H1 (cell line): ENCODE measurements at regions not wholly inside any gene's neighbourhood (a gene's known extent, or its start where the extent isn't known, plus 50 kb on each side); places are given as distances from the start of the nearest gene placed in this dataset.

Source experiments
- ASH2L ChIP-seq: fragments of 200-600, 300-600 bp; sonication (generic); IDR thresholded peaks from one replicate; pipeline ENCODE4 v1.7.1; 2017; ENCODE audit warnings: low read length
- EP300 ChIP-seq, 2 experiments: IDR thresholded peaks; 1 replicate in 1 of 2; 2 replicates in 1 of 2; pipeline ENCODE4 v1.6.1; 2011 to 2012; ENCODE audit warnings: low read depth in 2 of 2, low read length in 2 of 2, mild to moderate bottlenecking in 2 of 2, borderline replicate concordance in 1 of 2, inconsistent platforms in 1 of 2, moderate library complexity in 1 of 2
- EZH2 ChIP-seq: fragments of 200-600 bp; sonication (generic); IDR thresholded peaks from 2 replicates; pipeline ENCODE4 v1.7.1; 2012; ENCODE audit warnings: low read depth, mild to moderate bottlenecking, moderate library complexity, low read length, inconsistent platforms; ENCODE audit not compliant: severe bottlenecking
- GABPA ChIP-seq: IDR thresholded peaks from 2 replicates; pipeline ENCODE4 v1.6.1; 2011; ENCODE audit warnings: mild to moderate bottlenecking, low read length, moderate library complexity, borderline replicate concordance; ENCODE audit not compliant: insufficient read depth
- HDAC6 ChIP-seq: IDR thresholded peaks from one replicate; pipeline ENCODE4 v1.7.1; 2012; ENCODE audit warnings: low read depth, mild to moderate bottlenecking, inconsistent platforms, low read length, moderate library complexity
- JUND ChIP-seq: IDR thresholded peaks from 2 replicates; pipeline ENCODE4 v1.6.1; 2011; ENCODE audit warnings: mild to moderate bottlenecking, improper control_type of control experiment, low read length
- NRF1 ChIP-seq: IDR thresholded peaks from 2 replicates; pipeline ENCODE4 v1.6.1; 2011; ENCODE audit warnings: mild to moderate bottlenecking, low read depth, low read length, improper control_type of control experiment
- POLR2A ChIP-seq, 2 experiments: IDR thresholded peaks; 1 replicate in 1 of 2; 2 replicates in 1 of 2; pipeline ENCODE4 v1.6.1; 2011; ENCODE audit warnings: low read depth in 2 of 2, low read length in 2 of 2, mild to moderate bottlenecking in 2 of 2; ENCODE audit errors: control extremely low read depth in 1 of 2
- POLR2AphosphoS5 ChIP-seq: IDR thresholded peaks from 2 replicates; pipeline ENCODE4 v1.6.1; 2011; ENCODE audit warnings: low read depth, low read length
- RFX5 ChIP-seq: IDR thresholded peaks from 2 replicates; pipeline ENCODE4 v1.6.1; 2011; ENCODE audit warnings: low read depth, low read length, improper control_type of control experiment, borderline replicate concordance
- SIX5 ChIP-seq: IDR thresholded peaks from 2 replicates; pipeline ENCODE4 v1.6.1; 2011; ENCODE audit warnings: mild to moderate bottlenecking, low read depth, low read length
- SP1 ChIP-seq: IDR thresholded peaks from 2 replicates; pipeline ENCODE4 v1.6.1; 2011; ENCODE audit warnings: low read depth, low read length
- TEAD4 ChIP-seq: IDR thresholded peaks from 2 replicates; pipeline ENCODE4 v1.6.1; 2012; ENCODE audit warnings: low read depth, low read length, inconsistent platforms, mixed read lengths
- TF ChIP-seq, protein P1 (sequence below), 3 experiments: IDR thresholded peaks; 1 replicate in 2 of 3; 2 replicates in 1 of 3; pipeline versions ENCODE4 v1.5.1 to v1.6.1; 2011; ENCODE audit warnings: low read length in 3 of 3, mild to moderate bottlenecking in 3 of 3, inconsistent platforms in 2 of 3, low read depth in 1 of 3, moderate library complexity in 1 of 3; ENCODE audit not compliant: insufficient read depth in 1 of 3; ENCODE audit errors: control extremely low read depth in 1 of 3

DNA sequence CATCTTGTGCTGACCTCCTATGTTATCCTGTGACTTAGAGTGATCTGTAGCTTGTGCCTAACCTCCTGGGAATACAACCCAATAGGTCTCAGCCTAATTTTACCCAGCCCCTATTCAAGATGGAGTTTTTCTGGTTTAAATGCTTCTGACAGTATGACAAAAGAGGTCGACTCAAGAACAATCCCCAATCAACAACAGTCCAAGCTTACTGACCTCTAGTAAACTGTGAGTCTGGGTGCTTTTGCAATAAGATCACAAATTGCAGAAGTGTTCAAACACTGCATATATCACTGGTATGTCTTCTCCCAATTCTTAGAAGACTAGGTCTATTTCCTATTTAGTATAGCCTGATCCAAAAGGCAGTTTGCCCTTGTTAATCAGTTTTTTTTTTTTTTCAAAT, 323.5 kb upstream of the PTGER4 start:
- no peak for TF ChIP-seq JUND
- TF ChIP-seq, protein P1, sequence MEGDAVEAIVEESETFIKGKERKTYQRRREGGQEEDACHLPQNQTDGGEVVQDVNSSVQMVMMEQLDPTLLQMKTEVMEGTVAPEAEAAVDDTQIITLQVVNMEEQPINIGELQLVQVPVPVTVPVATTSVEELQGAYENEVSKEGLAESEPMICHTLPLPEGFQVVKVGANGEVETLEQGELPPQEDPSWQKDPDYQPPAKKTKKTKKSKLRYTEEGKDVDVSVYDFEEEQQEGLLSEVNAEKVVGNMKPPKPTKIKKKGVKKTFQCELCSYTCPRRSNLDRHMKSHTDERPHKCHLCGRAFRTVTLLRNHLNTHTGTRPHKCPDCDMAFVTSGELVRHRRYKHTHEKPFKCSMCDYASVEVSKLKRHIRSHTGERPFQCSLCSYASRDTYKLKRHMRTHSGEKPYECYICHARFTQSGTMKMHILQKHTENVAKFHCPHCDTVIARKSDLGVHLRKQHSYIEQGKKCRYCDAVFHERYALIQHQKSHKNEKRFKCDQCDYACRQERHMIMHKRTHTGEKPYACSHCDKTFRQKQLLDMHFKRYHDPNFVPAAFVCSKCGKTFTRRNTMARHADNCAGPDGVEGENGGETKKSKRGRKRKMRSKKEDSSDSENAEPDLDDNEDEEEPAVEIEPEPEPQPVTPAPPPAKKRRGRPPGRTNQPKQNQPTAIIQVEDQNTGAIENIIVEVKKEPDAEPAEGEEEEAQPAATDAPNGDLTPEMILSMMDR (IDR thresholded peaks at IDR 0.05; ENCODE audit: control extremely low read depth in 1 of 3, insufficient read depth in 1 of 3, low read depth in 1 of 3, low read length in 3 of 3): no peak
- TF ChIP-seq POLR2AphosphoS5: no peak
- TF ChIP-seq SIX5: no peak
- no peak for TF ChIP-seq RFX5
- TF ChIP-seq POLR2A (IDR thresholded peaks at IDR 0.05; ENCODE audit: control extremely low read depth in 1 of 2, low read depth in 2 of 2, low read length in 2 of 2): no peak
- TF ChIP-seq SP1: no peak
- TF ChIP-seq EZH2: no peak
- TF ChIP-seq TEAD4: no peak
- TF ChIP-seq EP300 (IDR thresholded peaks at IDR 0.05; ENCODE audit: borderline replicate concordance in 1 of 2, low read depth in 2 of 2, low read length in 2 of 2): no peak
- TF ChIP-seq NRF1: no peak
- no peak for TF ChIP-seq ASH2L
- TF ChIP-seq HDAC6: no peak
- no peak for TF ChIP-seq GABPA
